ENCODE measurements at regions not wholly inside any gene's neighbourhood (a gene's known extent, or its start where the extent isn't known, plus 50 kb on each side); places are given as distances from the start of the nearest gene placed in this dataset.

DNA sequence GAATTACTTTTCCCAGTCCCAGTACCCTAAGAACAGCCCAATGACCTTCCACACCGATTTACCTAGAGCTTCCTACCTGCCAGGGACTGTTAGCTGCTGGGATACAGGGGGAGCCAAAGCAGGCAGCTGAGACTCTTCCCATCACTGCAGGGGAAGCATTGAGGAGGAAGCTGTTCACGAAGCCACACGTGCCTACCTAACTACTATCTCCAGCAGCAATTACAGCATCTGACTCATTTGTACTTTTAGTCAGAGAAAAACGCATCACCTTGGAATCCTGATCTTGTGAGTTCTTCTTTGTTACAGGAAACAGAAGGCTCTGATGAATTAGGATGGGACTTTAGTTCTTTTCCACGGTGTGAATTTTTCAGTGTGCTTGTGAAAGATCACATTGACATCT is 113.7 kb upstream of the DHX40 start:
- TF ChIP-seq POLR2AphosphoS5 (IDR thresholded peaks at IDR 0.05; ENCODE audit: low read depth) (no peak), GABPA (IDR thresholded peaks at IDR 0.05; ENCODE audit: low read depth) (no peak), SPI1 (IDR thresholded peaks at IDR 0.05; ENCODE audit: borderline replicate concordance, low read depth) (no peak)
- TF ChIP-seq, protein P1, sequence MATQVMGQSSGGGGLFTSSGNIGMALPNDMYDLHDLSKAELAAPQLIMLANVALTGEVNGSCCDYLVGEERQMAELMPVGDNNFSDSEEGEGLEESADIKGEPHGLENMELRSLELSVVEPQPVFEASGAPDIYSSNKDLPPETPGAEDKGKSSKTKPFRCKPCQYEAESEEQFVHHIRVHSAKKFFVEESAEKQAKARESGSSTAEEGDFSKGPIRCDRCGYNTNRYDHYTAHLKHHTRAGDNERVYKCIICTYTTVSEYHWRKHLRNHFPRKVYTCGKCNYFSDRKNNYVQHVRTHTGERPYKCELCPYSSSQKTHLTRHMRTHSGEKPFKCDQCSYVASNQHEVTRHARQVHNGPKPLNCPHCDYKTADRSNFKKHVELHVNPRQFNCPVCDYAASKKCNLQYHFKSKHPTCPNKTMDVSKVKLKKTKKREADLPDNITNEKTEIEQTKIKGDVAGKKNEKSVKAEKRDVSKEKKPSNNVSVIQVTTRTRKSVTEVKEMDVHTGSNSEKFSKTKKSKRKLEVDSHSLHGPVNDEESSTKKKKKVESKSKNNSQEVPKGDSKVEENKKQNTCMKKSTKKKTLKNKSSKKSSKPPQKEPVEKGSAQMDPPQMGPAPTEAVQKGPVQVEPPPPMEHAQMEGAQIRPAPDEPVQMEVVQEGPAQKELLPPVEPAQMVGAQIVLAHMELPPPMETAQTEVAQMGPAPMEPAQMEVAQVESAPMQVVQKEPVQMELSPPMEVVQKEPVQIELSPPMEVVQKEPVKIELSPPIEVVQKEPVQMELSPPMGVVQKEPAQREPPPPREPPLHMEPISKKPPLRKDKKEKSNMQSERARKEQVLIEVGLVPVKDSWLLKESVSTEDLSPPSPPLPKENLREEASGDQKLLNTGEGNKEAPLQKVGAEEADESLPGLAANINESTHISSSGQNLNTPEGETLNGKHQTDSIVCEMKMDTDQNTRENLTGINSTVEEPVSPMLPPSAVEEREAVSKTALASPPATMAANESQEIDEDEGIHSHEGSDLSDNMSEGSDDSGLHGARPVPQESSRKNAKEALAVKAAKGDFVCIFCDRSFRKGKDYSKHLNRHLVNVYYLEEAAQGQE (IDR thresholded peaks at IDR 0.05; ENCODE audit: insufficient replicate concordance, low read depth) = no peak
- TF ChIP-seq, protein P2, sequence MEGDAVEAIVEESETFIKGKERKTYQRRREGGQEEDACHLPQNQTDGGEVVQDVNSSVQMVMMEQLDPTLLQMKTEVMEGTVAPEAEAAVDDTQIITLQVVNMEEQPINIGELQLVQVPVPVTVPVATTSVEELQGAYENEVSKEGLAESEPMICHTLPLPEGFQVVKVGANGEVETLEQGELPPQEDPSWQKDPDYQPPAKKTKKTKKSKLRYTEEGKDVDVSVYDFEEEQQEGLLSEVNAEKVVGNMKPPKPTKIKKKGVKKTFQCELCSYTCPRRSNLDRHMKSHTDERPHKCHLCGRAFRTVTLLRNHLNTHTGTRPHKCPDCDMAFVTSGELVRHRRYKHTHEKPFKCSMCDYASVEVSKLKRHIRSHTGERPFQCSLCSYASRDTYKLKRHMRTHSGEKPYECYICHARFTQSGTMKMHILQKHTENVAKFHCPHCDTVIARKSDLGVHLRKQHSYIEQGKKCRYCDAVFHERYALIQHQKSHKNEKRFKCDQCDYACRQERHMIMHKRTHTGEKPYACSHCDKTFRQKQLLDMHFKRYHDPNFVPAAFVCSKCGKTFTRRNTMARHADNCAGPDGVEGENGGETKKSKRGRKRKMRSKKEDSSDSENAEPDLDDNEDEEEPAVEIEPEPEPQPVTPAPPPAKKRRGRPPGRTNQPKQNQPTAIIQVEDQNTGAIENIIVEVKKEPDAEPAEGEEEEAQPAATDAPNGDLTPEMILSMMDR (IDR thresholded peaks at IDR 0.05; ENCODE audit: insufficient read depth, low read length) = no peak
- H3K4me3 ChIP-seq (replicated peaks; ENCODE audit: insufficient read depth, low read length) = no peak overlapping the region
- no peak overlapping the region for H3K27ac ChIP-seq (replicated peaks)
- no peak for DNase-seq (ENCODE audit: low read depth in 1 of 2, low spot score in 1 of 2)
- no peaks in the 10 kb centered on the region for H3K27me3 ChIP-seq (ENCODE audit: insufficient read depth, poor library complexity, severe bottlenecking)

DNA sequence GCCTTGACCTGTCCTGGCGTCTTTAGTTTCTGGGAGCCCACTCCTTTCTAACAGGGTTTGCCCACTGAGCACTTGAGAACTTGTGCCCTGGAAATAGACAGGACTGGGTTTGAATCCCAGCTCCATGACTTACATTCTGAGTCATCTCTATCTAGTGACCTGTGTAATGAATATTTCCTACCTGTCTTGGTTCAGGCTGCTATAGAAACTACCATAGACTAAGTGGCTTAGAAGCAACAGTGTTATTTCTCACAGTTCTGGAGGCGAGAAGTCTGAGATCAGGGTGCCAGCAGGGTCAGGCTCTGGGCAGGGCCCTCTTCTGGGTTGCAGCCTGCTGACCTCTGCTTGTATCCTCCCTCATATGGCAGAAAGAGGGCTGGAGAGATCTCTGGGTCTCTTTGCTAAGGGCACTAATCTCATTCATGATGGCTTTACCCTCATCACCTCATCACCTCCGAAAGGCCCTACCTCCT is 110.7 kb upstream of the DHX40 start:
- no peak for TF ChIP-seq GABPA (IDR thresholded peaks at IDR 0.05; ENCODE audit: low read depth)
- TF ChIP-seq, protein P2 (IDR thresholded peaks at IDR 0.05; ENCODE audit: insufficient read depth, low read length) = no peak
- TF ChIP-seq, protein P1 (IDR thresholded peaks at IDR 0.05; ENCODE audit: insufficient replicate concordance, low read depth) = no peak
- no peak for TF ChIP-seq SPI1 (IDR thresholded peaks at IDR 0.05; ENCODE audit: borderline replicate concordance, low read depth)
- no peak for TF ChIP-seq POLR2AphosphoS5 (IDR thresholded peaks at IDR 0.05; ENCODE audit: low read depth)
- DNase-seq (ENCODE audit: low read depth in 1 of 2, low spot score in 1 of 2) = no peak

DNA sequence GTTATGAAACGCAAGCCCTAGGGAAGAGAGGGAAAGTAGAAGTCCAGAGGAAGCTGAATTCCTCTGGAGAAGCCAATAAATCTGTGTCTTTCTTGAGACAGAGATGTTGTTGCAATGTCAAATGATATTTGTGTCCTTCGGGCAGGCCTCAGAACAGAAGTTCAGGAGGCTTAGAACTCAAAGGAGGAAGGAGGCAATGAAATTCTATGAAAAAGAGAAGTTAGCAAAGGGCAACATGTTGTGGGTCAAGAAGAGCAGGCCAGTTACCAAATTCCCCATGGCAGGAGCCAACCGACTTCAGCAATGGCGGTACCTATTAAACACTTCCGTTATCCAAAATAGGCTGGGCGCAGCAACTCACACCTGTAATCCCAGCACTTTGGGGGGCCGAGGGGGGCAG is 109.0 kb upstream of the DHX40 start:
- Histone ChIP-seq H3K27ac (replicated peaks) (no peak overlapping the region), H3K4me3 (replicated peaks; ENCODE audit: insufficient read depth, low read length) (no peak overlapping the region), H3K27me3 (ENCODE audit: insufficient read depth, poor library complexity, severe bottlenecking) (no peaks in the 10 kb centered on the region)
- DNase-seq (ENCODE audit: low read depth in 1 of 2, low spot score in 1 of 2) = peak in 1 of 2 experiments; percentile 48
- TF ChIP-seq SPI1 (IDR thresholded peaks at IDR 0.05; ENCODE audit: borderline replicate concordance, low read depth) = peak; percentile 23; the same call in 1 of the 2 replicates
- TF ChIP-seq, protein P1 (IDR thresholded peaks at IDR 0.05; ENCODE audit: insufficient replicate concordance, low read depth) = no peak

More for the DNA sequence above, 110.7 kb upstream of the DHX40 start:
- Histone ChIP-seq H3K27ac (replicated peaks) (no peak overlapping the region), H3K4me3 (replicated peaks; ENCODE audit: insufficient read depth, low read length) (no peak overlapping the region), H3K27me3 (ENCODE audit: insufficient read depth, poor library complexity, severe bottlenecking) (no peaks in the 10 kb centered on the region)
